ENCODE measurements at regions not wholly inside any gene's neighbourhood (a gene's known extent, or its start where the extent isn't known, plus 50 kb on each side); places are given as distances from the start of the nearest gene placed in this dataset.

- H2AFZ ChIP-seq (ENCODE audit: low read depth, low read length) = no peak overlapping the region
- no peaks in the 10 kb centered on the region for H4K20me1 ChIP-seq (ENCODE audit: insufficient read depth)
- no peak overlapping the region for H3K27ac ChIP-seq (ENCODE audit: low read length)
- H3K4me3 ChIP-seq (ENCODE audit: low read length) = no peak overlapping the region
- no peaks in the 10 kb centered on the region for H3K79me2 ChIP-seq (replicated peaks; ENCODE audit: insufficient read depth, low read length)
- no peak overlapping the region for H3K4me2 ChIP-seq (ENCODE audit: low read length)
- no peaks in the 10 kb centered on the region for H3K27me3 ChIP-seq (ENCODE audit: insufficient read depth, low read depth, low read length)
- no peaks in the 10 kb centered on the region for H3K9me2 ChIP-seq (ENCODE audit: insufficient read depth, low read length)
- TF ChIP-seq TAF1 (IDR thresholded peaks at IDR 0.05; ENCODE audit: low read depth) (no peak), SMC3 (conservative IDR thresholded peaks at IDR 0.05; ENCODE audit: poor library complexity) (no peak), RAD21 (conservative IDR thresholded peaks at IDR 0.05) (no peak), POLR2AphosphoS5 (IDR thresholded peaks at IDR 0.05) (no peak), EP300 (conservative IDR thresholded peaks at IDR 0.05; ENCODE audit: poor library complexity, severe bottlenecking) (no peak), MXI1 (conservative IDR thresholded peaks at IDR 0.05; ENCODE audit: poor library complexity, severe bottlenecking) (no peak), REST (IDR thresholded peaks at IDR 0.05; ENCODE audit: borderline replicate concordance) (no peak), EZH2 (IDR thresholded peaks at IDR 0.05; ENCODE audit: borderline replicate concordance, insufficient read depth, low read length, poor library complexity, severe bottlenecking) (no peak)
- TF ChIP-seq, protein P1, sequence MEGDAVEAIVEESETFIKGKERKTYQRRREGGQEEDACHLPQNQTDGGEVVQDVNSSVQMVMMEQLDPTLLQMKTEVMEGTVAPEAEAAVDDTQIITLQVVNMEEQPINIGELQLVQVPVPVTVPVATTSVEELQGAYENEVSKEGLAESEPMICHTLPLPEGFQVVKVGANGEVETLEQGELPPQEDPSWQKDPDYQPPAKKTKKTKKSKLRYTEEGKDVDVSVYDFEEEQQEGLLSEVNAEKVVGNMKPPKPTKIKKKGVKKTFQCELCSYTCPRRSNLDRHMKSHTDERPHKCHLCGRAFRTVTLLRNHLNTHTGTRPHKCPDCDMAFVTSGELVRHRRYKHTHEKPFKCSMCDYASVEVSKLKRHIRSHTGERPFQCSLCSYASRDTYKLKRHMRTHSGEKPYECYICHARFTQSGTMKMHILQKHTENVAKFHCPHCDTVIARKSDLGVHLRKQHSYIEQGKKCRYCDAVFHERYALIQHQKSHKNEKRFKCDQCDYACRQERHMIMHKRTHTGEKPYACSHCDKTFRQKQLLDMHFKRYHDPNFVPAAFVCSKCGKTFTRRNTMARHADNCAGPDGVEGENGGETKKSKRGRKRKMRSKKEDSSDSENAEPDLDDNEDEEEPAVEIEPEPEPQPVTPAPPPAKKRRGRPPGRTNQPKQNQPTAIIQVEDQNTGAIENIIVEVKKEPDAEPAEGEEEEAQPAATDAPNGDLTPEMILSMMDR (IDR thresholded peaks at IDR 0.05; ENCODE audit: poor library complexity, severe bottlenecking) = no peak
- no peaks in the 10 kb centered on the region for H3K36me3 ChIP-seq (ENCODE audit: insufficient read depth, low read length)
- H3K9me3 ChIP-seq (ENCODE audit: low read length) = no peaks in the 10 kb centered on the region
- no peaks in the 10 kb centered on the region for H3F3A ChIP-seq (ENCODE audit: insufficient read depth, low read length, poor library complexity, severe bottlenecking)
- no peak overlapping the region for H3K9ac ChIP-seq (ENCODE audit: low read length)
Observed at GRCh38 chr12:90858252-90858651, 96.7 kb downstream of the CCER1 start.

DNA sequence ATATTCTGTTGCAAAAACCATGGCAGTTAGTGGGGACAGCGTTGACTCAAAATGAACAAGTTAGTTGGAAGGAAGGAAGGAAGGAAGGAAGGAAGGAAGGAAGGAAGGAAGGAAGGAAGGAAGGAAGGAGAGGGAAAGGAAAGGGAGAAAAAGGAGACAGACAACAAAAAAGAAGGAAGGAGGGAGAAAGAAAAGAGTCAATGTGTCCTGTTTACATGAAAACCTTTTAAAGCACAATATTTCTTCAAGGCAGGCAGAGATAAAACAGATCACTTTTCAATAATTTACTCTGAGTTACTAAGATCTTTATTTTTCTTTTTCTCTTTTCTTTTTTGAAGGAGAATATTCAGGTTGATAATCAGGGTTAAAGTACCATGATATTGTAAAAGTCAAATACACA is 99.4 kb downstream of the CCER1 start:
- H3K4me2 ChIP-seq (ENCODE audit: low read length) = no peak overlapping the region
- H4K20me1 ChIP-seq (ENCODE audit: insufficient read depth) = no peaks in the 10 kb centered on the region
- H3K9me3 ChIP-seq (ENCODE audit: low read length) = no peaks in the 10 kb centered on the region
- H3K36me3 ChIP-seq (ENCODE audit: insufficient read depth, low read length) = no peaks in the 10 kb centered on the region
- TF ChIP-seq RAD21 (conservative IDR thresholded peaks at IDR 0.05) (no peak), SMC3 (conservative IDR thresholded peaks at IDR 0.05; ENCODE audit: poor library complexity) (no peak), REST (IDR thresholded peaks at IDR 0.05; ENCODE audit: borderline replicate concordance) (no peak), EP300 (conservative IDR thresholded peaks at IDR 0.05; ENCODE audit: poor library complexity, severe bottlenecking) (no peak), MXI1 (conservative IDR thresholded peaks at IDR 0.05; ENCODE audit: poor library complexity, severe bottlenecking) (no peak), POLR2AphosphoS5 (IDR thresholded peaks at IDR 0.05) (no peak), EZH2 (IDR thresholded peaks at IDR 0.05; ENCODE audit: borderline replicate concordance, insufficient read depth, low read length, poor library complexity, severe bottlenecking) (no peak), TAF1 (IDR thresholded peaks at IDR 0.05; ENCODE audit: low read depth) (no peak)
- TF ChIP-seq, protein P1 (IDR thresholded peaks at IDR 0.05; ENCODE audit: poor library complexity, severe bottlenecking) = no peak
- H3K9me2 ChIP-seq (ENCODE audit: insufficient read depth, low read length) = no peaks in the 10 kb centered on the region
- no peaks in the 10 kb centered on the region for H3K27me3 ChIP-seq (ENCODE audit: insufficient read depth, low read depth, low read length)
- no peak overlapping the region for H3K9ac ChIP-seq (ENCODE audit: low read length)
- H3K4me3 ChIP-seq (ENCODE audit: low read length) = no peak overlapping the region
- no peaks in the 10 kb centered on the region for H3F3A ChIP-seq (ENCODE audit: insufficient read depth, low read length, poor library complexity, severe bottlenecking)
- no peaks in the 10 kb centered on the region for H3K79me2 ChIP-seq (replicated peaks; ENCODE audit: insufficient read depth, low read length)
- H3K27ac ChIP-seq (ENCODE audit: low read length) = no peak overlapping the region
- H2AFZ ChIP-seq (ENCODE audit: low read depth, low read length) = no peak overlapping the region

All from neural cell (in vitro differentiated cells).